Panc1 (cell line): ENCODE measurements at regions not wholly inside any gene's neighbourhood (a gene's known extent, or its start where the extent isn't known, plus 50 kb on each side); places are given as distances from the start of the nearest gene placed in this dataset.

Source experiments
- ATAC-seq: fragments of 200-7000 bp; cut with Tn5 transposase; 2 replicates; pipeline ENCODE4 v1.9.1; 2020; ENCODE audit warnings: mild to moderate bottlenecking, moderate library complexity
- BruUV-seq: library from RNA; stranded (reverse); fragments of 400-500 nt; replicated peaks from 2 replicates; lab custom pipeline; 2021; lab: Mats Ljungman, UMichigan
- CTCF ChIA-PET: fragments of 300-600 bp; sonication (Branson Sonifier 250); formaldehyde crosslinking; loops from one replicate; lab custom pipeline; 2022; ENCODE audit warnings: antibody characterized with exemption; lab: Charles Lee
- POLR2A ChIA-PET: fragments of 300-600 bp; sonication (Branson Sonifier 250); formaldehyde crosslinking; loops from one replicate; lab custom pipeline; 2022; ENCODE audit warnings: antibody characterized with exemption; lab: Charles Lee
- DNase-seq: peaks from one replicate; pipeline ENCODE4 v3.0.0-alpha.2; 2010; ENCODE audit warnings: low read depth, low spot score
- H3K27ac ChIP-seq: 2 replicates; pipeline ENCODE4 v1.5.1; 2011; ENCODE audit warnings: mild to moderate bottlenecking, low read length, inconsistent platforms
- H3K27me3 ChIP-seq: fragments of 200-500 bp; sonication (Bioruptor generic); 2 replicates; pipeline ENCODE4 v1.6.0; 2014; ENCODE audit warnings: low read length, inconsistent platforms; ENCODE audit not compliant: control insufficient read depth, insufficient read depth
- H3K36me3 ChIP-seq: fragments of 200-500 bp; sonication (Bioruptor generic); 2 replicates; pipeline ENCODE4 v1.5.1; 2014; ENCODE audit warnings: inconsistent platforms, mild to moderate bottlenecking, low read length, moderate library complexity; ENCODE audit not compliant: control insufficient read depth, insufficient read depth
- H3K4me1 ChIP-seq: 2 replicates; pipeline ENCODE4 v1.5.1; 2011; ENCODE audit warnings: inconsistent platforms, mild to moderate bottlenecking, low read length, moderate library complexity; ENCODE audit not compliant: control insufficient read depth, insufficient read depth
- H3K4me3 ChIP-seq, 2 experiments: 2 replicates each; pipeline ENCODE4 v1.5.1; 2011 to 2012; ENCODE audit warnings: low read depth in 2 of 2, low read length in 2 of 2, mild to moderate bottlenecking in 2 of 2, inconsistent platforms in 1 of 2, moderate library complexity in 1 of 2
- H3K9me3 ChIP-seq: fragments of 200-500 bp; sonication (Bioruptor generic); 2 replicates; pipeline ENCODE4 v1.5.1; 2014; ENCODE audit warnings: low read depth, mild to moderate bottlenecking, inconsistent platforms, low read length, moderate library complexity; ENCODE audit not compliant: control insufficient read depth, insufficient read depth
- CTCF ChIP-seq: fragments of 450-650 bp; IDR thresholded peaks from 2 replicates; pipeline ENCODE4 v1.5.1; 2017; ENCODE audit warnings: mild to moderate bottlenecking
- POLR2AphosphoS5 ChIP-seq: IDR thresholded peaks from 2 replicates; pipeline ENCODE4 v1.6.1; 2012; ENCODE audit warnings: mild to moderate bottlenecking, low read depth, low read length, moderate library complexity
- SIN3A ChIP-seq: IDR thresholded peaks from 2 replicates; pipeline ENCODE4 v1.6.1; 2012; ENCODE audit warnings: low read depth, mild to moderate bottlenecking, low read length, moderate library complexity, borderline replicate concordance; ENCODE audit not compliant: insufficient read depth
- TCF7L2 ChIP-seq: IDR thresholded peaks from 2 replicates; pipeline ENCODE4 v1.6.1; 2011; ENCODE audit warnings: mild to moderate bottlenecking, low read depth, low read length, inconsistent platforms
- in situ Hi-C: cut with HindIII; loops from 2 replicates; pipeline ENCODE4 v1.10.0; 2016; ENCODE audit warnings: low sequenced_read_pairs, low pct_unique_long_range_greater_than_20kb
- intact Hi-C: fragments of 100-400 bp; cut with micrococcal nuclease; formaldehyde crosslinking; loops from one replicate; pipeline ENCODE4 v1.10.0; 2022; ENCODE audit not compliant: unreplicated experiment
- TF ChIP-seq, protein P1 (sequence below), 2 experiments: IDR thresholded peaks; 2 replicates each; pipeline ENCODE4 v1.6.1; 2011 to 2012; ENCODE audit warnings: low read depth in 2 of 2, control low read depth in 1 of 2, low read length in 1 of 2, mild to moderate bottlenecking in 1 of 2, moderate library complexity in 1 of 2; ENCODE audit not compliant: insufficient read depth in 1 of 2

- Histone ChIP-seq H3K27ac (no peak overlapping the region), H3K27me3 (no peaks in the 10 kb centered on the region), H3K9me3 (no peaks in the 10 kb centered on the region), H3K36me3 (no peaks in the 10 kb centered on the region), H3K4me1 (no peaks in the 10 kb centered on the region), H3K4me3 (no peak overlapping the region)
- intact Hi-C loops, result no loop called here
- CTCF ChIA-PET, result no interaction called here
- in situ Hi-C loops, result no loop called here
- BruUV-seq, result no TSS peak
- TF ChIP-seq SIN3A (no peak), CTCF (no peak)
- DNase-seq (no peak), ATAC-seq (no peak)
- POLR2A ChIA-PET, result no interaction called here
Observed at GRCh38 chr5:167447466-167448375, 843.7 kb upstream of the WWC1 start.

DNA sequence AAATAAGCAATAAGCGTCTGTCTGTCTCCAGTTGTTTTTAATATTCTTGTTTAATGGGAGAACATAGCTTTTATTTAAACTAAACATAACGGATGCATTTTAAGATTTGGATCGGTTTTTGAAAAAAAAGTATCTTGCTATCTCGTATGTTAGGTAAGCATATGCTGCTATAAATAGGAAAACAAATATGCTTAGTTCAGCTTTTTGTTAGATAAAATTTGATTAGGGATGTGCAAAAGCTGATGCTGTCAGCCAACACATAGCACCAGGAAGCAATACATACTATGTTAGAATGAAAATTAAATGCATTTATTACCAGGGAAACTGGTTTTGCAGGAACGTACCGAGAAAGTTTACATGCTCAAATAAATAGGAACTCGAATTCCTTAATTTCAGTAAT, 843.1 kb upstream of the WWC1 start:
- intact Hi-C loops, result no loop called here
- Histone ChIP-seq H3K9me3 (no peaks in the 10 kb centered on the region), H3K36me3 (no peaks in the 10 kb centered on the region), H3K27me3 (no peaks in the 10 kb centered on the region), H3K4me3 (no peak overlapping the region), H3K4me1 (no peaks in the 10 kb centered on the region), H3K27ac (no peak overlapping the region)
- TF ChIP-seq CTCF, result no peak
- no peak for DNase-seq
- in situ Hi-C loops, result no loop called here
- no TSS peak for BruUV-seq
- ChIA-PET POLR2A (no interaction called here), CTCF (no interaction called here)
- ATAC-seq, result no peak

- Histone ChIP-seq H3K27ac (no peak overlapping the region), H3K27me3 (no peaks in the 10 kb centered on the region), H3K4me1 (no peaks in the 10 kb centered on the region), H3K36me3 (no peaks in the 10 kb centered on the region), H3K9me3 (no peaks in the 10 kb centered on the region), H3K4me3 (no peak overlapping the region)
- DNase-seq (no peak), ATAC-seq (no peak)
- intact Hi-C loops, result no loop called here
- BruUV-seq, result no TSS peak
- TF ChIP-seq POLR2AphosphoS5 (no peak), CTCF (no peak), SIN3A (no peak), TCF7L2 (no peak)
- TF ChIP-seq, protein P1, sequence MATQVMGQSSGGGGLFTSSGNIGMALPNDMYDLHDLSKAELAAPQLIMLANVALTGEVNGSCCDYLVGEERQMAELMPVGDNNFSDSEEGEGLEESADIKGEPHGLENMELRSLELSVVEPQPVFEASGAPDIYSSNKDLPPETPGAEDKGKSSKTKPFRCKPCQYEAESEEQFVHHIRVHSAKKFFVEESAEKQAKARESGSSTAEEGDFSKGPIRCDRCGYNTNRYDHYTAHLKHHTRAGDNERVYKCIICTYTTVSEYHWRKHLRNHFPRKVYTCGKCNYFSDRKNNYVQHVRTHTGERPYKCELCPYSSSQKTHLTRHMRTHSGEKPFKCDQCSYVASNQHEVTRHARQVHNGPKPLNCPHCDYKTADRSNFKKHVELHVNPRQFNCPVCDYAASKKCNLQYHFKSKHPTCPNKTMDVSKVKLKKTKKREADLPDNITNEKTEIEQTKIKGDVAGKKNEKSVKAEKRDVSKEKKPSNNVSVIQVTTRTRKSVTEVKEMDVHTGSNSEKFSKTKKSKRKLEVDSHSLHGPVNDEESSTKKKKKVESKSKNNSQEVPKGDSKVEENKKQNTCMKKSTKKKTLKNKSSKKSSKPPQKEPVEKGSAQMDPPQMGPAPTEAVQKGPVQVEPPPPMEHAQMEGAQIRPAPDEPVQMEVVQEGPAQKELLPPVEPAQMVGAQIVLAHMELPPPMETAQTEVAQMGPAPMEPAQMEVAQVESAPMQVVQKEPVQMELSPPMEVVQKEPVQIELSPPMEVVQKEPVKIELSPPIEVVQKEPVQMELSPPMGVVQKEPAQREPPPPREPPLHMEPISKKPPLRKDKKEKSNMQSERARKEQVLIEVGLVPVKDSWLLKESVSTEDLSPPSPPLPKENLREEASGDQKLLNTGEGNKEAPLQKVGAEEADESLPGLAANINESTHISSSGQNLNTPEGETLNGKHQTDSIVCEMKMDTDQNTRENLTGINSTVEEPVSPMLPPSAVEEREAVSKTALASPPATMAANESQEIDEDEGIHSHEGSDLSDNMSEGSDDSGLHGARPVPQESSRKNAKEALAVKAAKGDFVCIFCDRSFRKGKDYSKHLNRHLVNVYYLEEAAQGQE (IDR thresholded peaks at IDR 0.05; ENCODE audit: insufficient read depth in 1 of 2, low read depth in 2 of 2, low read length in 1 of 2), result no peak
- in situ Hi-C loops, result no loop called here
- POLR2A ChIA-PET, result no interaction called here
- CTCF ChIA-PET, result no interaction called here
Observed at GRCh38 chr5:167451076-167451475, 840.4 kb upstream of the WWC1 start.
